ENCODE measurements at regions not wholly inside any gene's neighbourhood (a gene's known extent, or its start where the extent isn't known, plus 50 kb on each side); places are given as distances from the start of the nearest gene placed in this dataset.

DNA sequence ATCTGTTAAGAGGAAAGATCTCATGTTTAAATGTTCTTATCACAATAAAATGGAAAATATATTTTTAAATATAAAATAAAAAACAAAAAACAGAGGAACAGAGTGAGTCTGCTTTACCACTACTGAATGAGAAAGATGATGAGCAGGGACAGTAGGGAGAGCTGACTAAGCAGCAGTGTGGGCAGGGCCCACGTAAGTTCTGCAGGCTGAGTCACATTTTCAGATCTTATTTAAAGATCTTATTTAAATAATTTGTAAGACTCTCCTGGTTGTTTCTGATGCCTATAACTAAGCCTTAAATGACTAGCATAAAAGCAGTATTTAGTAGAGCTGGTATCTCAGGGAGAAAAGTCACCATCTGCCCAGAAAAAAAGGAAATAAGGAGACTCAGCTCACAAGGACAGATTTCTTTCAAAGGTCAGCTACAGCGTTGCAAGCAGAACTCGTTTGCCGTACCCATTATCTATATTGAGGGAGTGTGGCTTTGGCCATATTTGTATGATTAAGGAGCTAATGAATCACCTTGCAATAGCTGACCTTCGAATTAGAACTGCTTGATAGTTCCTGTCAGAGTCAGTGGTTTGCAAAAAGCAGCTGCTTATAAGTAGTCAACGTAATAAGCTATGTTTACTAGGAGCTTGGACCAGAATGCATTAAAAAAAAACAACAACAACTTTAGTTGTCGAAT lies 322.1 kb upstream of the CHAC2 start:
- peak; percentile 6 for DNase-seq (ENCODE audit: low read depth)

DNA sequence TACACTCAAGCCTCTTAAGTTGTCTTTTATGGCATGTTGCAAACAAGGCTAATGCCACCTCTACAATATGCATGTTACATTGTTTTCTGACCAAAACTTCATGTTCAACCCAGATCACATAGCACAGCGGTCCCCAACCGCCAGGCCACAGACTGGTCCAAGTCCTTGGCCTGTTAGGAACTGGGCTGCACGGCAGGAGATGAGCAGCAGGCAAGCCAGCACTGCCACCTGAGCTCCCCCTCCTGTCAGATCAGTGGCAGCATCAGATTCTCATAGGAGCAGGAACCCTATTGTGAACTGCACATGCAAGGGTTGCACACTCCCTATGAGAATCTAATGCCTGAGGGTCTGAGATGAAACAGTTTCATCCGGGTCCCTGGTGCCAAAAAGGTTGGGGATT lies 324.8 kb upstream of the CHAC2 start:
- no peak for DNase-seq (ENCODE audit: low read depth)

DNA sequence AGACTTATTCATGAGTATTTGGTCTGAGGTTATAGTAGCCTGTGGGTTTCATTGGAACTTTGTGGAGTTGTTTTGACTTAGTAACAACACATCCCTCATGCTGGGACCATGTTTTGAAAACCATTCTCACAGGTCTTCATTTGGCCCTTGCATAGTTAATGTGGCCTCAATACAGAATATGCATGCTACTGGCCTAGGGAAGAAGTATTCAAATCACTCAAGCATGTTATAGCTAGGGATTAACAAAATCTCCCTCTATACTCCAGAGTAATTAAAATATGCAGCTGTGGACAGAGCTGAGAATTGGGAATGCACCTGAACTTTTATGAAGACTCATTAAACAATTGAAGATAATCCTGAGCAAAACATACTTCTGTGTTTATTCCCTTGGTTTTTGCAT lies 325.5 kb upstream of the CHAC2 start:
- no peak for DNase-seq (ENCODE audit: low read depth)

DNA sequence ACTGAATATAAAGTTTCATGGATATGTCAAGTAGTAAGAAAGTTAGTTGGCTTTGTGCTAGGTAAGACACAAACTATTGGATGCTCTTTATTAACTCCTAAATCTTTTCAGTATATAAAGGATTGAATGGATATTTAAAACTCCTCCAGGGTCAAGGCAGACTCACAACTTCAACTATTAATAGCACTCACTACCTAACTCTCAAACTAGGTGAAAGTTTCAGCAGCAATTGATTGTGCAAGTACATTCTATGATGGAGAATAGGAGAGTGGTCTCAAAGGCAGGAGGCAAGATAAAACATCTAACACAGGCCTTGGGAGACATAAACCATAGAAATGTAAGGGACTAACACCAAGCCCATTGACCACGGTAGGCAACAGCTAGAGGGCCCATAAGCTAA lies 328.9 kb upstream of the CHAC2 start:
- DNase-seq (ENCODE audit: low read depth) = no peak

DNA sequence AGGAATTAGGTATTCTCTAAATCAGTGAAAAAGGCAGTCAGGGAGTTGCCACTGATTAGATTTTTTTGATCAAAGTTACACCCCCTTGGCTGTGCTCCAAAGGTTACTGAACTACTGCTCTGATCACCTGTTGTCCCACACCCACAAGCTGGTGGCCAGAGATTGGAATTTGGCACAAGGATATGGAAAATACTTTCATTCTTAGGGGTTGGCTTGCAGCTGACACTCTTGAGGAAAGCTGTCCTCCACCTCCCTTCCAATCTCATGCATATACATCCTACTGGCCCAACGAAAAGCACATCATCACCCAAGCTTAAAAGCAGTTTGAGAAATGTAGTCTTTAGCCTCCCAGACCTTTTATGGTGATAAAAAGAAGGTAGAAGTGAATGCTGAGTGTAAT lies 329.5 kb upstream of the CHAC2 start:
- no peak for DNase-seq (ENCODE audit: low read depth)

DNA sequence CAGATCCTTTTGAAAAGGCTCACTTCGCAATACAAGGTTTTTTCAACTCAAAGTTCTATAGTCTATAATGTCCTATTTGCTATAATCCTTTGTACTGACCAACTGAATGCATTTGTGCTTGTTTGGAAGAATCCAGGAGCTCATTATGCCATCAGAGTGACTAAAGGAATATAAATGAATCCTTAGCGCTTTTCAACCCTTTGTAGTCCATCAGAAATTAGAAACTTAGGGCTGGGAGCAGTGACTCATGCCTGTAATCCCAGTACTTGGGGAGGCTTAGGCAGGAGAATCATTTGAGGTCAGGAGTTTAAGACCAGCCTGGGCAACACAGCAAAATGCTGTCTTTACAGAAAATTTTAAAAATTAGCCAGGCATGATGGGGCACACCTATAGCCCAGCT lies 330.2 kb upstream of the CHAC2 start:
- no peak for DNase-seq (ENCODE audit: low read depth)

DNA sequence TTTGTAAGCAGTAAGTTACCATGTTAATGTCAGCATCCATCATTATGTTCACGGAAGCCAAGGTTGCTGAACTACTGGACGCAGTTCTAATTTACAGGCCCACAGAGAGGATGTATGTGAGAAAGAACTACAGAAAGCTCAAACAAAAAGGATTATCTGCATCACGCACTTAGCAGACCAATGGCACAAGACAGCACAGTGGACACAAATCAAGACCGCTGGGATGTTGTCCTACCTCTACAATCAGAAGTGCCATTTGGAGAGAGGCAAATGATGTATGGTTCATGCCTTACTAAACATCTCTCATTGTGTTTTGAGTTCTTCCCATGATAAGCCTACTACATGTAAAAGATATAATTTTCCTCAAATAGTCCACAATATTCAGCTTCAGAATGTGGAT lies 330.7 kb upstream of the CHAC2 start:
- DNase-seq (ENCODE audit: low read depth) = no peak

DNA sequence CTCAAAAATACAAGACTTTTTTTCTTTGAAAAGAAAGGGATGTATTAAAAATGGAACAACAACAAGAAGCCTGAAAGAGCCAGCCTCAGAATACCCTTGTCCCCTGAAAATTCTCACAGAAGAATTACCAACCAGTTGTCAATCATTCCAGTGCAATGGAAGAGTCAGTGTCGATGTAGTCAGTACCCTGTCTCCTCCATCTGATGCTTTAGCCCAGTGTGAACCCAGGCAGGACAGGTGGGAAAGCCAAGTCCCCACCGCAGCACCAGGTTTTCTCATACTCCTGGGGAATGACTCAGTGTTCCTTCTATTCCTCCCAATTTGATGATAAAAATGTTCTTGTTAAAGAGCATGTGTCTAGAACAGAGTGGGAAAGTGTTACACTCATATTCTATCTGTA lies 332.0 kb upstream of the CHAC2 start:
- DNase-seq (ENCODE audit: low read depth) = no peak

DNA sequence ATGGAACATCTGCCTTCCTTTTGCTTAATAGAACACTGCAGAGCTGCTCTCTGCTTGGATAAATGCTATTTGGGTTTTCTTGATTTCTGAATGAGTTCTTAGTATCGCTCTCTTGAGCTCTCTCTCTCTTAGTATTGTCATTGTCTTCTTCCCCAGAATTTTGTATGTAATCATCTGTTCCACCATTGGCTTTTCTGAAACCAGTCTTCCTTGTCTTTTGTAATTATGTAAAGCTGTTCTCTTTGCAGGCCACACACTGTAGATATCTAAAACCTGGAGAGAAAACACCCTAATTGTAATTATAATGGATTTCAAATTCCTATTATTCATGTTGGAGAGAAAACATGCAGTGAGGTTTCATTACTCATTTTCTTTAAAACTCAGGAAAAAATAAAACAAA lies 333.1 kb upstream of the CHAC2 start:
- no peak for DNase-seq (ENCODE audit: low read depth)

DNA sequence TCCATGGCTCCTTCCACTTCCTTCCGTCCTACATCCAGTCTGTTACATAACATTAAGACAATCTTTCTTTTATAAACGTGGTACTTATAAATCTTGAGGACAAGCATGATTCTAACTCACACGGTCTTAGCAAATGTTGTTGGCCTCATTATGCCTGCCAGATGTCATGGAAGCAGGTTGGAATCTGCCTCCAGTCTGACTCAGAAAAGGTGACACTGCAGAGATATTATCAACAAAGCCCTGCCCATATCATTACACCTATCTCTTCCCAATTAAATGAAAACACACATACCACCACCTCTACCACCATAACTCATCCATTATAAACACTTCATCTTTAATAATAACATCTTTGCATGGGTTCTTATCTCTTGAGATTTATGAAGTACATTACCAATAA lies 334.7 kb upstream of the CHAC2 start:
- DNase-seq (ENCODE audit: low read depth) = no peak

DNA sequence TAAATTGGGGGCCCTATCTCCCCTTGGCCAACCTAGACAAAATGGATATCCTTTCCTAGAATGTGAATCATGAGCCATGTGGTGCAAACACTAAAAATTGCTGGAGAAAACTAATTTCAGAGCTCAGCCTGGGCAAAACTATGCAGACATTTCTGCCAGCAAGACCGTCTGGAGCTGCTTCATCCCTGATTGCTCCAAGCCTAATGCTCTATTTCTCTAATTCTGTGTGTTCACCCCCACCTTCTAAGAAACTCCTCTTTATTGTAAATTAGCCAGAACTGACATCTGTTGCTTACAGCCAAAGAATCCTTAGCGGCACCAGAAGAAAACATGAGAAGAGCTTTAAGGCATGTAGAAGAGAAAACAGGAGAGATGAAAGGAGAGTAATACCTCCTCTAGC lies 337.7 kb upstream of the CHAC2 start:
- DNase-seq (ENCODE audit: low read depth) = peak; percentile 22

DNA sequence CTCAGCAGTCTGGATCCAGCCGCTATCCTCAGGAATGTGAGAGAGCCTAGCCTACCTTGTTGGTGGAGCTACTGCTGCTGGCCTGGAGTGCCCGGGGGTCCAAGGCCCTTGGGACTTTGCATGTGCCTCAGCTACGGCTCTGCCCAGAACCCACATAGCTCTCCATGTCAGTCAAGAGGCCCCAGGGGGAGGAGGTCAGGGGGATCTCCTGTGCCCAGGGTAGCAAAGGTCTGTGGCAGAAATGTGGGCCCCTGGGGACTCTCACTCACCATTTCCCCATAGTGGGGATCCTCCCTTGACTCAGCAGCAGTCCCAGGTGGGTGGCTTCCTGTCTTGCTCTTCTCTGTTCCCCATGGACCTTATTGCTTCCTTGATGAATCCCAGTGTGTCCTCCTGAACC lies 342.7 kb upstream of the CHAC2 start:
- no peak for DNase-seq (ENCODE audit: low read depth)

DNA sequence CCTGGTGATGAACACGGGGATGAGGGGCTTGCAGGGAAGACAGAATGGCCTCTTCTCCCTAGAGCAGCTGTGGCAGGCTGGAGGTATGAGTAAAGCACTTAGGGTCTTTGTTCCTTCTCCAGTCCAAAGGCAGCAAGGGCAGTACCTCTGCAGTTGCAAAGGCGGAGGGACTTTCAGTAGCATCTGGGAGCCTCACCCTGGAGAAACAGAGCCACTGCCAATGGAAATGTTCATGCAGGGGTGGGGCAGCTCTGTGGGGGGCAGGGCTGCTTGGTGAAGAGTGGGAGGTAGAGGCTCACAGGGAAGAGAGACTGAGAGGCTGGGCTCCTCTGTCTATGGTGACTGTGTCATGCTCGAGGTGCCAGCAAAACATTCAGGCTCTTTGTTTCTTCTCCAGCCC lies 344.1 kb upstream of the CHAC2 start:
- DNase-seq (ENCODE audit: low read depth) = no peak

DNA sequence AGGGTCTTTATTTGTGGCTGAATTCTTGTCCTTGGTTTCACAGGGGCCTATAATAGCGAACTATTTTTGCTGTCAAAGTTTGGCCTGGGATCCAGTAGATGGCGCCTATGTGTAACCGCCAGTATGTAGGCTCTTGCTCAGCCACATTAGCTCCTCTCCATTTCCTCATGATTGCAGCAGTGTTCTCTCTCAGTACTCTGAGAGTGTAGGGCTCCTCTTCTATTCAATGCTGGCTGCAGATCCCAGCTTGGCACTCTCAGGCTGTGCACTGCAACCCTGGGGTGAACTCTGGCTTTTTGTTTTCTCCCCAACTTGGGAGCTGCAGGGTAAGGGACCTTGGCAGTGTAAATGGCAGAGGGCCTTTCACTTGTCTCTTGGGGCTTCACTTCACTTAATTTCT lies 344.6 kb upstream of the CHAC2 start:
- peak; percentile 43 for DNase-seq (ENCODE audit: low read depth)

DNA sequence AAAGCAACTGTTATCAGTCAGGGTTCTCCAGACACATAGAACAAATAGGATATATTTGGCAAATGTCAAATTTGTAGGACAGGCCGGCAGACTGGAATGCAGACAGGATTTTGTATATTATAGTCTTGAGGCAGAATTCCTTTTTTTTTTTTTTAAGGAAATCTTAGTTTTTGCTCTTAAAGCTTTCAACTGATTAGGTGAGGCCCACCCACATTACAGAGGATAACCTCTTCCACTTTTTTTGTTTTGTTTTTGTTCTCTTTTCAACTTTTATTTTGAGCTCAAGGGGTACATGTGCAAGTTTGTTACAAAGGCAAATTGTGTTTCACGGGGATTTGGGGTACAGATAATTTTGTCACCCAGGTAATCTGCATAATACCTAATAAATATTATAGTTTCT lies 350.2 kb upstream of the CHAC2 start:
- no peak for DNase-seq (ENCODE audit: low read depth)

DNA sequence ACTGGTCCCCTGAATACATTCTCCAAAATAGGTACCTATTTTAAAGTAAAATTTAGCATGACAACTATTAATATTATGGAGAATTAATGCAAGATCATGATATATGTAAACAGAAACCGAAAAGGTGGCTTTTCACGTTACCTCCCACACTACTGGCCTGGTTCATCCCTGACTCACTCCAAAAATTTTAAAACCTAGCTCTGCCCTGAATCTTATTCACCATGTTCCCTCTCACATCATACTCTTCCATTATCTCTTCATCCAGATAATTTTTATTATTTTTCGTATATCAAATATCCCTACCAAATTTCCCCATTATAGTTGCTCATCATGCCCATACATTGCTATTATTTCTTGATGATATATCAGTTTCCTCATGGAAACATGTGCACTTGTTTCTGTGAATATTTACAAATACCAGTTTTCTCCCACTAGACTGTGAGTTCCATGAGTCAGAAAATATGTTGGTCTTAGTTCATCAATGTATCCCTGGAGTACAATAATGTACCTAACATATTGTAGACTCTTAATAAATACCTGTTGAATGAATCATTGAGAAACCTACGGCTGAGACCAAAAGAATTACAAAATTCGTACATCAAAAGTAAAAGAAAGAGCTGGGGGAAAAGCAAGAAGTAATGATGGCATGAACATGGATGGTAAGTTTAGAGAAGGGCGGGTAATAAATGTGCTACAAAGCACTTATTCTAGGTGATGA lies 360.1 kb upstream of the CHAC2 start:
- DNase-seq (ENCODE audit: low read depth) = no peak

DNA sequence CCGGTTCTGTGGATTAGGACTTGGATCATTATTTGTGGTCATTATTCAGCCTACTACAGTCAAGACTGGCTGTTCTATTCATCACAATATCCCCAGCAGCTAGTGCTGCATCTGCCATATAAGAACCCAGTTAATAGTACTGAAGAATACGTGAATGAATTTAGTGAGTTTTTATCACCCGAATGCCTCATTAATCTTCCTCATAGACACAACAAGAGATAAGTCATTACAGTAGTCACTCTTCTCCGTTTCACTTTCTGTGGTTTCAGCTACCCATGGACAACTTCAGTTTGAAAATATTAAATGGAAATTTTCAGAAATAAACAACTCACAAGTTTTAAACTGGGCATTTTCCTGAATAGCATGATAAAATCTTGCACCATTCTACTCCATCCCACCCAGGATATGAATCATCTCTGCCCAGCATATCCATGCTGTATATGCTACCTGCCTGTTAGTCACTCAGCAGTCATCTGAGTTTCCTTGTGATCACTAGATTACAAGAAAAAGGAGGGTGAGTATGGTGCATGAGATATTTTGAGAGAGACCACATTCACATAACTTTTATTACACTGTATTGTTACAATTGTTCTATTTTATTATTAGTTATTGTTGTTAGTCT lies 363.7 kb upstream of the CHAC2 start:
- peak; percentile 8 for DNase-seq (ENCODE audit: low read depth)

DNA sequence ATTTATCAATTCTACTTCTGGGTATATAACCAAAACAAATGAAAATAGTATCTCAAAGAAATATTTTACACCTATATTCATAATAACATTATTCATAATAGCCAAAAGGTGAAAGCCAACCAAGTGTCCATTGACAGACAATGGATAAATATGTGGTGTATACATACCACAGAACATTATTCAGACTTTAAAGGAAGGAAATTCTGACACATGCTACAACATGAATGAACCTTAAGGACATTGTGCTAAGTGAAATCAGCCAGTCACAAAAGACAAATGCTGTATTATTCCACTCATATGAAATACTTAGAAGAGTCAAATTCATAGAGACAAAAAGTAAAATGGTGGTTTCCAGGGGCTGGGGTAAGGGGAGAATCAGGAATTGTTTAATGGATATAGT lies 370.5 kb upstream of the CHAC2 start:
- DNase-seq (ENCODE audit: low read depth) = no peak

DNA sequence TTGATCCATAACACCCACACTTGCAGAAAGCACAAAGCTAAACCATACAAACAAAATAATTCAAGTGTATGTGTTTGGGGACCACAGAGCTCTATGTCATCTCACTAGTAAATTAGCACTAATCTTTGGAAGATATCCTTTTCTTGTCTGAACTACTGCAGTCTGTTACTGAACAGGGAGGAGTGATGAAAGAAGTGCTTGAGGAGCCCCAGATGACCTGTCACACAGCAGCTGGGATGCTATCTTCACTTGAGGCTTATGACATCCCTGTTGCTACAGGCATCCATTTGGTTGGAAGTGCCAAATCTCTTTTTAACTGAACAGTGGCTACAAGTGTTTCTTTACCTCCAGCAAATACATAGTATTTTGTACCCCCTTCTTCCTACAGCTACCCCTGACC lies 386.3 kb upstream of the CHAC2 start:
- DNase-seq (ENCODE audit: low read depth) = no peak

DNA sequence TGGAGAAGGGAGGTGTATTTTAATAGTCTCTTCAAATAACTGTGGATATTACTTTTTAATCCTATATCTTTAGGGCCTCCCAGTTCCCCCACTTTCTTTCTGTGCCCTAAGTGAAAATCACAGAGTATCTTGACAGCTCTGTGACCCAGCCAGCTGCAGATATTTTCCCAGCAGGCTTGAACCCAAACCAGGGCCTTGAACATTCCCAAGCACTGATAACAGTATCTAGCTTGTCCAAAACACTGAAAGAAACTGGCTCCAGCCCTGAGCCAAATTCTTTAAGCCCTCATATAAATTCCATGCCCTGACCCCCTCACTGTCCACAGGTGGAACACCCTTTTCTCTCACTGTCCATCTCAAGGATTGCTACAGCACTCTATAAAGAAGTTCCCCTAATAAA lies 388.1 kb upstream of the CHAC2 start:
- no peak for DNase-seq (ENCODE audit: low read depth)

DNA sequence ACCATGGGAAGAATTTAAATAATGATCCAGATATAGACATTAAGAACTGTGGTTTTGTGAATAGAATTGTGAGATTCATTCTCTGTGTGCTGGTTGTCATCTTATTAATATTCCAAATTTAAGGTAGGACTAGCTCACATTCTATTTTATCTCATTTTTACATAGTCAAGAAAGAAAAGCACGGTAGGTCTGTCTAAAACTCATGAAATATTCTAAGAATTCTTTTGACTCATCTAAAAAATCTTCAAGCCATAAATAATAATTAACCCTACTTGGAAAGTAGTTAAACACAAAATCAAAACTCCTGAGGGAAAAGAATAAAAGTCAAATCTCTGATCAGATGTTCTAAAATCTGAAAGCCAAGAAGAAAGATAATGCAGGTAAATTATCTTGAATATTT lies 388.8 kb upstream of the CHAC2 start:
- no peak for DNase-seq (ENCODE audit: low read depth)

DNA sequence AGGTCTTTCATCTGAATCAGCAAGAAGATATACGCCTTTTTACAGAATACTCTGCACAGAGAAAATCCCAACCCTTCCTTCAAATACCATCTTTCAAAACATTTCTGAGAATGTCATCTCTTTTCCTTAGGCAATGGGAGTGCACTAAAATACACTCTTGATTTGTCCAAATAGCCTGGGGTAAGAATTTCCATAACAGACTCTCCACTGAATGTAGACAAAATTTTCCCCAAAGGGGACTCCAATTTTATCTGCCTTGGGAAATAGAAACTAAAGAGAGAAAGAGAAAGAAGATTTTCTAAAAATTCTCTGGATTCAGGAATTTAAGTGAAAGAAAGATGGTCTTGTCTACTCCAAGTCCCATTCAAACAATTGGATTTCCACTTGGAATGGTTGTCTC lies 394.5 kb upstream of the CHAC2 start:
- DNase-seq (ENCODE audit: low read depth) = no peak

DNA sequence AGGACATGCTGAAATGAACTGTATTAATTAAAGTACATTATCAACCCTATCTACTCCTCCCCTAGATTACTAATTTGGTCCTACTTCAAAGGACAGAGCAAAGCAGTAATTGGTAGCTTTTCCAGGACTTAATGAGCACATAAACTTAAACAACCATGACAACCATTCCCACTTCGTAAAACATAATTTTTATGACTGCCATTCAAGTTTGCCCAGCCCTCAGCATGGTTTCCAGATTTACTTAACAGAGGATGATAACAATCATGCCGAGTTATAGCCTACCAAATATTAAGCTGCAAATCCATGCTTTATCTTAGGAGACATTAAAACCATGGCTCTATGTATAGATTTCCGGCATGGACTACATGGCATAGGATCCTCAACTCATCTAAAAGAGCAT lies 401.1 kb upstream of the CHAC2 start:
- DNase-seq (ENCODE audit: low read depth) = no peak

DNA sequence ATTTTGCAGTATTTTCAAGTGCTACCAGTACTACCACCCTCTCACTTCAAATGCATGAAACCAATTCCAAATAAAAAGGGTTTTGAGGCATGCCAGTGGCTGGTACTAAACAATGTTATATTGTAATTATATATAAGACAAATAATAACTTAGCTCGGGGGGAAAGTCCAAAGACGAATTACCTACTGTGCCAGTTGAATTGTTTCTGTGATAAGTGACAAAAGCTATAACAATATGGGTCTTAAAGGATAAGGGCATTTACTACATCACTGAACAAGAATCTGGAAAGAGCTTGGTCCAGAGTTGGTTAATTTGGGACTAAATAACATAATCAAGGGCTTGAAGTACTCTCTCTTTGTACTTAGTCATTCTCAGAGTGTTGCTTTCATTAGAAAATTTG lies 404.7 kb upstream of the CHAC2 start:
- DNase-seq (ENCODE audit: low read depth) = no peak
